NCI-H345 treated with DMSO at 0.1 percent for 48 hours (cell line): ENCODE measurements at regions not wholly inside any gene's neighbourhood (a gene's known extent, or its start where the extent isn't known, plus 50 kb on each side); places are given as distances from the start of the nearest gene placed in this dataset.
"Not testable (repeated sequence)": the region's sequence is repeated elsewhere in the genome, so short reads cannot be mapped to it uniquely, and the experiment has no call there.

Experiments used
- DNase-seq: peaks from one replicate; lab custom pipeline; 2025; ENCODE audit not compliant: unreplicated experiment; lab: John Stamatoyannopoulos, UW

DNA sequence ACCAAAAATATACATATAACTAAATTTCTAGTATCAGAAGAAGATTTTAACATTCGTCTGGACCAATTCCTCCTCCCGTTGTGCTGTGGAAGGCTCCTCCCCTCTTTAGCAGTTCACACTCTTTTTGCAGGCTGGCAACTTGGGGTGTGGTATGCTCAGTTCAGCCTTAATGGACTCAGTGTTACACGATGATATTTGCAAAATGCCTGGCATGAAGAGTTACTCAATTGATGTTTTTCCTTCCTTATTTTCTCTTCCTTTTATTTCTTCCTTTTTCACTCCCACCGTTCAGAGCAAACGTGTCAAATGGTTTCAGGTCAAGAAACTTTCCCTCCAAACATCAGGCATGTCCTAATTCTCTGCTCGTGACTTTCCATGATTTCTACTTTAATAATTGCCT is 248.3 kb downstream of the PHF14 start:
- no peak for DNase-seq

DNA sequence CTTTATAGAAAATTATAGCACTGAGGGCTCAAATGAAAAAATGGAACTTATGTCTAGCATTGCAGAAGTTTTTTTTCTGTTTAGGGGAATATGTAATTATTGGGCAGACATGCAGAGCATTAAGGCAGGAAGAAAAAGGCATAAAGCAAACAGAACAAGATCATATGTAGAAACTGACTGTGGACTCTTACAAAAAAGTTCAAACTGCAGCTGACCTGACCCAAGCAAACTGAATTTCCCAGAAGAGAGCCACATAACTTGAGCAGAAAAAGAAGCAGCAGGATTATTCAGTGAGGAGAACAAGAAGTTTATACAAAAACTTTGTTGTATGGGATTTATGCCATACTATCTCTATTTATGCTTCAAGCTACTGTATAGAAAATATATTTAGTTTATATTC is 250.9 kb downstream of the PHF14 start:
- no peak for DNase-seq

- peak; percentile 32 for DNase-seq
These were observed 254.8 kb downstream of the PHF14 start for GRCh38 chr7:11228515-11228914.

DNA sequence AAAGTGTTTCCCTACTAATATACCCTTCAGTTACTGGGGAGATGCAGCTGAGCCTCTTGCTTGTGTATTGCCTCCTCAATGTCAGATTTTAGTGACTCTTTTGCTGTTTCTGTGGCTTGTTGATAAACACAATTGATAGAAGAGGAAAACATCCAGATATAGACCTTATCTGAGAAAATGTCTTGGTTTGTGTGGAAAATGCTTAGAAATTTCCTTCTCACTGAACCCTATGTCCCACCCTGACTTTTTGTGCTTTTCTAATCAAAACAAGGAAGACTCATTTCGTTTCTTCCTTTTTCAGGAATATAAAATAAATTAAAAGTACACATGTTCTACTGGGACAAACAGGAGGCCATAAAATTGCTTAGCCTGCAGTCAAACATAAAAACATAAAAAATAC is 257.5 kb downstream of the PHF14 start:
- no peak for DNase-seq

GRCh38 chr7:11232462-11232861 is 258.8 kb downstream of the PHF14 start:
- no peak for DNase-seq

- no peak for DNase-seq
These were observed 260.2 kb downstream of the PHF14 start for GRCh38 chr7:11233871-11234270.

GRCh38 chr7:11235491-11235890 is 261.8 kb downstream of the PHF14 start:
- DNase-seq = no peak

DNA sequence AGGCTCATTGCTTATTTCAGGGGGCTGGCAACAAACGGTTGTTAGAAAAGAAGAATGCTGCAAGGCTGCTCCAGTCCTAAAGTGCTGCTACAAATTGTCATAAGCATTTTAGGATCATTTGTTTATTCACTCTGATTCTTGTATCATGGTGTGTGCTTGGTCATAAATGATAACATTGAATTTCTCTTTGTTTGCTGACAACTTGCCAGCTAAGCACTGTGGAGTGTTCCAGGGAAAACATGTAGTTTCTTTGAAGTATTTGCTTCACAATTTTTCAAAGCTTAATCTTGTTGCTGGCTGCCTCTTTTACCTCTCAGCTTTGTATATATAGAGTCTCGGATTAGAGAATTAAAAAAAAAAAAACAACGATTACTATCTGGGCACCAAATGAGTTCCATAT is 263.0 kb downstream of the PHF14 start:
- no peak for DNase-seq

GRCh38 chr7:11237742-11238141 is 264.1 kb downstream of the PHF14 start:
- peak; percentile 21 for DNase-seq

DNA sequence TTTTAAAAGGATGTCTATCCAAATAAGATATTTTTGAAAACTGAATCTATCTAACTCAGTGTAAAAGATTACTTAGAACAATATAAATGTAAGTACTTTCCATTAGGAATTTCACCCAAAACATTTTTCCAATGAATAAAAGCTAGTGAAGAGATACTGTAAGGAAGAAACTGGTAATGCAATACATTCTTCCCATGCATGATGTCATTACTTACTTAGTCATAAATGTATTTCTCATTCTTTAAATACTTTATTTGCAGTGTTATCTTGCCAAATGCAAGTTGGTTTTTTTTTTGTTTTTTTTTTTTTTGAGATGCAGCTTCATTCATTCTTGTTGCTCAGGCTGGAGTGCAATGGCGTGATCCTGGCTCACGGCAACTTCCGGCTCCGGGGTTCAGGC is 265.6 kb downstream of the PHF14 start:
- no peak for DNase-seq

- DNase-seq = no peak
These were observed 270.1 kb downstream of the PHF14 start for GRCh38 chr7:11243739-11244138.

- DNase-seq = no peak
These were observed 270.5 kb downstream of the PHF14 start for GRCh38 chr7:11244149-11244548.

- DNase-seq = no peak
These were observed 273.9 kb downstream of the PHF14 start for GRCh38 chr7:11247545-11247944.

DNA sequence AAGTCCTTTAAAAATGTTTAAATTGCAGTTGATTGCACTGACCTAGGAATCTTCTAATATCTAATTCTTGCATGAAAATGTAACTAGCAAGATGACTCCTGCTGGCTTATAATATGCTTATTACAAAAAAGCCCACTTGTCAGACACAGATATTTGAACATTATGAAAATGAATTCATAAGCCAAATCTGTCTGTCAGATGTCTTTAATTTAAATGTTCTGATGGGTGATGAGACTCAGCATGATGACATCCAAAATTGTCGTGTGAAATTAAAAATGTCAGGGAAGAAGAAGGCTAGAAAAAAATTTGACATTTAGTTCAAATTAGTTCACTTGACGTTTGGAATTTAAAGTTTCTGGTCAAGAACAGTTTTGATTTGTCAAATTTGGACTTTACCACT is 277.8 kb downstream of the PHF14 start:
- no peak for DNase-seq

GRCh38 chr7:11252011-11252607 is 278.4 kb downstream of the PHF14 start:
- DNase-seq = no peak

GRCh38 chr7:11252705-11253272 is 279.1 kb downstream of the PHF14 start:
- no peak for DNase-seq

DNA sequence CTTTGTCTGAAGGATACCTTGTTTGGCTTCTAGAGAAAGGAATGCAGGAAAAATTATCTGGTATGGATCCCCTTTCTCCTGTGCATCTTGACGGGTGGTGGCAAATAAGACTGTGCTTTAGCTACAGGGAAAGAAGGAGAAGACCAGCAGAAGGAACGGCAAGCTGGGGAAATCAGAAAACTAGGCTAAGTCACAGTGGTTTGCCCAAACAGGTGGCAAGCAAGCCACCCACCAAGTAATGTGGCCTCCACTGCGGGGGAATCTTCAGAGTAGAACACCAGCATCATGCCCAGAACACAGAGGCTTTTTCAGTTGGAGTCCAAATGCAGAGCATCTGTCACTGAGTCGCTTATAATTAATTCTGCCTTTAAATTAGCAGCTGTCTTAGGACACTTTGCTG is 282.8 kb downstream of the PHF14 start:
- no peak for DNase-seq

- DNase-seq = peak; percentile 97
These were observed 287.8 kb downstream of the PHF14 start for GRCh38 chr7:11261470-11261869.

GRCh38 chr7:11266101-11266500 is 292.4 kb downstream of the PHF14 start:
- no peak for DNase-seq

GRCh38 chr7:11272352-11272751 is 298.7 kb downstream of the PHF14 start:
- DNase-seq = no peak

- DNase-seq = no peak
These were observed 300.4 kb downstream of the PHF14 start for GRCh38 chr7:11274074-11274473.

DNA sequence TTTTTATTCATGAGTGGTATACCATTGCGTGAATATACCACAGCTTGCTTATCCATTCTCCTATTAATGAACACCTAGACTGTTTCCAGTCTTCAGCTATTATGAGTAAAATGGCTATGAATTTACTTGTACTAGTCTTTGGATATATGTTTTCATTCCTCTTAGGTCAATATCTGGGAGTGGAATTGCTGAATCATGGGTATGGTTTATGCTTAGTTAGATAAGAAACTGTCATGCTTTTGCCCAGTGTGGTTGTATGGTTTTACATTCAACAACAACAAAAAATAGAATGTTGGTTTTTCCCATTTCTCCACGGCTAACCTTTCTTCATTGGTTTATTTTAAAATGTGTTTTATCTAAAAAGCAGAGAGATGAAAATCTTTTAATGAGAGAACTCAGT is 308.3 kb downstream of the PHF14 start:
- DNase-seq = no peak

DNA sequence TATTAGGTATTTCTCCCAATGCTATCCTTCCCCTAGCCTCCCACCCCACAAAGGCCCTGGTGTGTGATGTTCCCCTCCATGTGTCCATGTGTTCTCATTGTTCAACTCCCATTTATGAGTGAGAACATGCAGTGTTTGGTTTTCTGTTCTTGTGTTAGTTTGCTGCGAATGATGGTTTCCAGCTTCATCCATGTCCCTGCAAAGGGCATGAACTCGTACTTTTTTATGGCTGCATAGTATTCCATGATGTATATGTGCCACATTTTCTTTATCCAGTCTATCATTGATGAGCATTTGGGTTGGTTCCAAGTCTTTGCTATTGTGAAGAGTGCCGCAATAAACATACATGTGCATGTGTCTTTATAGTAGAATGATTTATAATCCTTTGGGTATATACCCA is 309.9 kb downstream of the PHF14 start:
- DNase-seq = not testable (repeated sequence)
